ENCODE measurements at regions not wholly inside any gene's neighbourhood (a gene's known extent, or its start where the extent isn't known, plus 50 kb on each side); places are given as distances from the start of the nearest gene placed in this dataset.

DNA sequence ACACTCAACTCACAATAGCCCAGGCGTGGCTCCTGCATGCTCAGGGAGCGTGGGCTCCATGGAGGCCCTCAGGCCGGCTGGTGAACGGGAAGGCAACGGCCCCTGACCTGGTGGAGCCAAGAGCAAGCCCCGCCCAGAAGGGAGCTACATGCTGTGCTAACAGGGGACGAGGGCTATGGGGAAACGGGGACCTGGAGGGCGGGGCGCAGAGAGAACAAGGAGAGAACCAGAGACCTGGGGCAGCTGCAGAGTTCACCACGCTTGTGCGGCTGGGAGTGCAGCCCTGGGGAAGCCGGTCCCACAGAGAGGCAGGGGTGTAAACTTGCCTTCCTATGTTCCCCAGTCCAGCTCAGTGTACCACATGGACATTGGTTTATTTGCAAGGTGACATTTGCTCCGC, 69.2 kb upstream of the PPP2R2D start:
- no peak overlapping the region for H3K27ac ChIP-seq
- no peak overlapping the region for H3K4me3 ChIP-seq (IDR thresholded peaks at IDR 0.05; ENCODE audit: insufficient read depth, low read depth, low read length)
- H3K27me3 ChIP-seq (ENCODE audit: insufficient read depth, low read depth): no peaks in the 10 kb centered on the region
- H3K79me2 ChIP-seq (ENCODE audit: insufficient read depth, low read depth): no peaks in the 10 kb centered on the region
- no peak overlapping the region for H2AFZ ChIP-seq (ENCODE audit: low read depth)
- H4K20me1 ChIP-seq (ENCODE audit: insufficient read depth): no peaks in the 10 kb centered on the region
- H3K9ac ChIP-seq: no peak overlapping the region
- H3K36me3 ChIP-seq (ENCODE audit: insufficient read depth): no peaks in the 10 kb centered on the region
- H3K4me1 ChIP-seq (ENCODE audit: low read depth, poor library complexity, severe bottlenecking): no peaks in the 10 kb centered on the region
- TF ChIP-seq CTCF (conservative IDR thresholded peaks at IDR 0.05; ENCODE audit: low read depth, low read length): no peak
- H3K4me2 ChIP-seq: no peak overlapping the region

DNA sequence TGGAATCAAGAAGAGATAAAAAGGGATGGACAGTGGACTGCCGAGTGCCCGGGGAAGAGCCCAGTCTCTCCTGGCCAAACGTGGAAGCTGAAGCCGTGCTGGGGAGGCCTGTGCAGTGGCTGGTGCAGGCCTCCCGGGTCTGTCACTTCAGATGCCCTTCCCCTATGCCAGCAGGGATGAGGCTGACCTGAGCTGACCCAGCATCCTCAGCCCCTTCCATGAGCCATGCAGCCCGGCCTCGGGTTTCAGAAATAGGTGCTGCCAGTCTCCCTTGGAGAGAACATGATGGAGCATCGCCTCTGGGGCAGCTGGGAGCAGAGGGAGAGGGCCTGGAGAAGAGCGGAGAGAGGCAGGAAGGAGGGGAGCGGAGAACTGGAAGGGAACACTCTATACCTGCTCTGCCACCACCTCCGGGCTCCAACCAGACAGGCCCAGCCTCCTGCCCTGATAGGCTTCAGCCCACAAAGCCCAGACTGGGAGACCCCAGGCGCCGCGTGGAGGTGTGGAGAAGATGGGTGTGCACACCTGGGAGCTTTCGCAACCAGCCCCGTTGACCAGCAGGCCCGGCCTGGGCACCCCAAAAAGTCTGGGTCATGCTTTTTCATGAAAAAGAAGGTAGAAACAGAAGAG, 68.6 kb upstream of the PPP2R2D start:
- no peak overlapping the region for H3K4me3 ChIP-seq (IDR thresholded peaks at IDR 0.05; ENCODE audit: insufficient read depth, low read depth, low read length)
- no peaks in the 10 kb centered on the region for H3K36me3 ChIP-seq (ENCODE audit: insufficient read depth)
- no peaks in the 10 kb centered on the region for H3K4me1 ChIP-seq (ENCODE audit: low read depth, poor library complexity, severe bottlenecking)
- H3K9ac ChIP-seq: no peak overlapping the region
- H3K79me2 ChIP-seq (ENCODE audit: insufficient read depth, low read depth): no peaks in the 10 kb centered on the region
- TF ChIP-seq CTCF (conservative IDR thresholded peaks at IDR 0.05; ENCODE audit: low read depth, low read length): no peak
- H4K20me1 ChIP-seq (ENCODE audit: insufficient read depth): no peaks in the 10 kb centered on the region
- H3K27me3 ChIP-seq (ENCODE audit: insufficient read depth, low read depth): no peaks in the 10 kb centered on the region
- H3K27ac ChIP-seq: no peak overlapping the region
- H3K4me2 ChIP-seq: no peak overlapping the region
- no peak overlapping the region for H2AFZ ChIP-seq (ENCODE audit: low read depth)

- H3K4me1 ChIP-seq (ENCODE audit: low read depth, poor library complexity, severe bottlenecking): no peaks in the 10 kb centered on the region
- no peak overlapping the region for H3K4me2 ChIP-seq
- no peak for TF ChIP-seq CTCF (conservative IDR thresholded peaks at IDR 0.05; ENCODE audit: low read depth, low read length)
- no peak overlapping the region for H2AFZ ChIP-seq (ENCODE audit: low read depth)
- H3K27me3 ChIP-seq (ENCODE audit: insufficient read depth, low read depth): no peaks in the 10 kb centered on the region; the same call in 1 of the 2 replicates
- no peak overlapping the region for H3K27ac ChIP-seq
- no peaks in the 10 kb centered on the region for H3K79me2 ChIP-seq (ENCODE audit: insufficient read depth, low read depth)
- no peak overlapping the region for H3K9ac ChIP-seq
- H4K20me1 ChIP-seq (ENCODE audit: insufficient read depth): no peaks in the 10 kb centered on the region
- H3K4me3 ChIP-seq (IDR thresholded peaks at IDR 0.05; ENCODE audit: insufficient read depth, low read depth, low read length): no peak overlapping the region
- no peaks in the 10 kb centered on the region for H3K36me3 ChIP-seq (ENCODE audit: insufficient read depth)
These were observed 67.8 kb upstream of the PPP2R2D start for GRCh38 chr10:131833013-131833412.

DNA sequence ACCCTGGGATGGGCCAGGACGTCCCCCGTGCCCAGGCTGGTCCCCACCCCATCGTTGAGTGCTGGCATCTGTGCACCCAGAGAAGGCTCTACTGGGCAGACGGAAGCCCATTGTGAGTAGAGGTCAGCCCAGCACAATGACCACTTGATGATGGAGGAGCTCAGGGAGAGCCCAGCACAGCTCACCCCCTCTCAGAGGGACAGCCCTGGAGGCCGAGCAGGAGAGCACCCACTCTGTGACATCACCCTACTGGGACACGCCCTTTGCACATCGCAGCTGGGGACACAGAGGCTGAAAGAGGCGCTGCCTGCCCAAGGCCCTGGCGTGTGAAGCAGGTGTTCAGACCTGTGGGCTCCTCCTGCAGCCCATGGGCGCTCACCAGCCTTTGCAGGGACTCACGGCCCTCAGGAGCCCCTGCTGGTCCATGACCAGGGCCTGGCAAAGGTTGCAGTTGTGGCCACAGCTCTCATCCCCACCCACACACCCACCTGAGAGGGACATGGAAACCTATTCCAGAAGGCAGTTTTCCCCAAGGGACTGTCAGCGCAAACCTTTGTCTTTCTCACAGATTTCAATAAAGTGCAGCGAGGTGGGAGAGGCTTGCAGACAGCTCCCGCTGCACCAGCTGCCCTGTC, 67.2 kb upstream of the PPP2R2D start:
- no peak overlapping the region for H3K27ac ChIP-seq
- no peak overlapping the region for H3K4me2 ChIP-seq
- H3K27me3 ChIP-seq (ENCODE audit: insufficient read depth, low read depth): no peaks in the 10 kb centered on the region; the same call in 1 of the 2 replicates
- no peaks in the 10 kb centered on the region for H4K20me1 ChIP-seq (ENCODE audit: insufficient read depth)
- H3K9ac ChIP-seq: no peak overlapping the region
- no peak for TF ChIP-seq CTCF (conservative IDR thresholded peaks at IDR 0.05; ENCODE audit: low read depth, low read length)
- H3K79me2 ChIP-seq (ENCODE audit: insufficient read depth, low read depth): no peaks in the 10 kb centered on the region
- no peak overlapping the region for H3K4me3 ChIP-seq (IDR thresholded peaks at IDR 0.05; ENCODE audit: insufficient read depth, low read depth, low read length)
- H3K4me1 ChIP-seq (ENCODE audit: low read depth, poor library complexity, severe bottlenecking): no peaks in the 10 kb centered on the region
- no peak overlapping the region for H2AFZ ChIP-seq (ENCODE audit: low read depth)
- no peaks in the 10 kb centered on the region for H3K36me3 ChIP-seq (ENCODE audit: insufficient read depth)
